GF-D8 (cell line): ENCODE measurements at regions not wholly inside any gene's neighbourhood (a gene's known extent, or its start where the extent isn't known, plus 50 kb on each side); places are given as distances from the start of the nearest gene placed in this dataset.

Experiments
- DNase-seq: peaks from one replicate; lab custom pipeline; 2025; lab: John Stamatoyannopoulos, UW

DNA sequence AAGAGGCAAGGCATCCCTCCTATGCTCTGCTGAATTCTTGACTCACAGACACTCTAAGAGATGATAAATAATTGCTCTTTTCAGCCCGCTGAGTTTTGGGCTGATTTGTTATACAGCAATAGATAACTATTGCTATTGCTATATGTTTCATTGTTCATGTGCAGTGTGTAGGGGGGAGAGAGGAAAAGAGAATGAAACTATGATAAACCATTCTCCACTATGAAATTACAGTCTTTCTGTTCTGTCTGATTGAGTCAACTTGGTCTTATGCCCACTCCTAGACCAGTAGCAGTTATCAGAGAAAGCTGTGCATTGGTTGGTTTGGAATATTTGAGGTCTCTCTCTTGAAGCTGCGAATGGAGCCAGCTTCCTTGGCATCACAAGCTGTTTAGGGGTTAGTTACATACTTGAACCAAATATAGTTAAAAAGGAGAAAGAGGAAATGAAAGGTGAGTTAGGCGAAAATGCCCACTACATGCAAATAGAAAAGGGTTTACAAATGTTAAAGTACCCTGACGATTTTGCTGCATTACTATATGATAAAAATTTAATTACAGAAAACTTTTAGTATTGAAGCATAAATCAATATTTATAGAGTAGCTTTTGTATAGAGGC, 136.3 kb upstream of the ACTBL2 start:
- DNase-seq: no peak

DNA sequence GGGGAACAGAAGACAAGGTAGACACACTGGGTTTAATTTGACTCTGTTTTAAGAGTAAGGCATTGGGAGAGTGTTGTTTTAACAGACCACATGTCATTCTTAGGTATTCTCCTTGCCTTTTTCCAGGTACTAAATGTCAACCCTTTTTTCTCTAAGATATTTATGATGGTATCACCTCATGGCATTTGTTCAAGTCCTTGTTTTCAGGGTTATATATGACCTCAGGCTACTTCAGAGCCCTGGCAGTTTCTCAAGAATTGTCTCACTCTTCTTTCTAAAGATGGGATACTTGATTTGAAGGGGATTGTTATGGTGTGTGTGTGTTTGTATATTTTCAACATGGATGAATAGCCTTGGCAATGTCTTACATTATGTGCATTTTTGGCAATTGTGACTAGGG, 131.1 kb upstream of the ACTBL2 start:
- no peak for DNase-seq

DNA sequence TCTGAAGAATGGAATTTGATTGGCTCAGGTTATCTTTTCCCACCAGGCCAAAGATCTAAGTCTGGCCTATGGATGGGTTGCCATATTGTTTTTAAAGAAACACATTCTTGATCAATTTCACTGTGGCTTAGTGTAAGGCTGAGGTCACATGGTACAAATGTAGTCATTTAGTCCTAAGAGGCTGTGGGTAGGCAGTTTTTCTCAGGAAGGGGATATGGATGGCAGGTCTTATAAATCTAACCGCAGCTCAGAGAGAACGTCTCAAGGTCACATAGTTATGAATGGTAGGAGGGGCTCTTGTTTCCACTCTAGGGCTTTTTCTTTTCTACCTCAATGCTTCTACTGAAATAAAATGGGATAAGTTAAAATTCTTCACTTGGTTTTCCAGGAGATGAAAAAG, 128.6 kb upstream of the ACTBL2 start:
- no peak for DNase-seq

DNA sequence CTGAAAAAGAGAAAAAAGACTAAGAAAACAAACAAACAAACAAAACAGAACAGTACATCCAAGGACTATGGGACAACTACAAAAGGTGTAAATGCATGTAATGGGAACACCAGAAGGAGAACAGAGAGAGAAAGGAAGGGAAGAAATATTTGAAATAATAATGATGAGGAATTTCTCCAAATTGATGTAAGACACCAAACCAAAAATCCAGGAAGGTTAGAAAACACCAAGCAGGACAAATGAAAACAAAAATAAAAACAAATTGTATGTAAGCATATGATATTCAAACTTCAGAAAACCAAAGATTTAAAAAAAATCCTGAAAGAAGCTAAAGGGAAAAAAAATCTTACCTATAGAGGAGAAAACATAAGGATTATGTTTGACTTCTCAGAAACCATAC, 125.9 kb upstream of the ACTBL2 start:
- DNase-seq: no peak

DNA sequence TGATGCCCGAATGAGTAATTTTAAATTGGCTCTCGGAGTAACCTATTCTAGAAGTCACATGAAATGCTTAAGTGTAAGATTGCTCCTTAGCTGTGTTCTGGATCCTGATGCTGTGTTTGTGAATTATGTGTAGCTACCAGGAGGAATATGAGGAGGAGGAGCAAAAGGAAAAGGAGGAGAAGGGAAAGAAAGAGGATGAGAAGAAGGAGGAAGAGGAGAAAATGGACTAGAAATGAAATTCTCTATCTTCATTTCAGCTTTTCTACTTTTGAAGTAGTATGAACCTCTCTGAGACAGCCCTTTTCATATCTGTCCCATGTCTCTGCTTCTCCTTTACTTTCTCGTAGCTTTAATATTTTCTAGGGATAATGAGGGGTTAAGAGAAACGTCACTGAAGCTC, 119.4 kb upstream of the ACTBL2 start:
- DNase-seq: no peak

DNA sequence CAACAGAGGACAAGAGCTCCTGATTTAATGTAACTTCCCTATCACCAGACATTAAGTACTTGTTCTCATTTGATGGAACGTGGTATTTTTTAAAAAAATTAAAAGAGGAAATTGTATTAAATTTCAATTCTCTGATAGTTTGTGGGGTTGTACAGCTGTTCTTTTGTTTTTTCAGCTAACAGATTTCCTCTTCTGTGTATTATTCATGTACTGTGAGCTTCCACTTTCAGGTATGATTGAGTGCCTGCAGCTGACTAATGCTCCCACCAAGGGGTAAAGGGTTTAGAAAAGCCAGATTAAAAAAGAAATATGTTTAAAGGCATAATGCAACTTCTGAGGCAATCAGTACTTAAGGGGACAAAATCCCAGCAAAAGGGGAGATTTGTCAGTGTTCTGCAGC, 117.7 kb upstream of the ACTBL2 start:
- no peak for DNase-seq

DNA sequence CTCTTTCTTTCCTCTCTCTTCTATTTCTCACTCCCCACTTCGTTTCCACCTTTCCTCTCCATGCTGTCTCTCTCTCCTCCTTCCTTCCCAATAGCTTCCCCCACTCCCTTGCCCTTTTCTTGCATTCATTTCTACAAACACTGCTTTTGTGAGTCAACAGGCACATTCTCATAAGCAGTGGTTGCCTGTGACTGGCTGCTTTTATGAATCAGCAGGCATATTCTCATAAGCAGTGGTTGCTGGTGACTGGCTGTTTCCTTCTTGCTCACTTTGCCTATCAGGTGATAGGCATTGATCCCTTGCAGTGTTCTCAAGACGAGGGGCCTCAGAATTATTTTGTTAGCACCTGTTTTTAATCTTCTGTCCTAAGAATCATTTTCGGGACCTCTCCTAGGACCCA, 116.1 kb upstream of the ACTBL2 start:
- DNase-seq: no peak

DNA sequence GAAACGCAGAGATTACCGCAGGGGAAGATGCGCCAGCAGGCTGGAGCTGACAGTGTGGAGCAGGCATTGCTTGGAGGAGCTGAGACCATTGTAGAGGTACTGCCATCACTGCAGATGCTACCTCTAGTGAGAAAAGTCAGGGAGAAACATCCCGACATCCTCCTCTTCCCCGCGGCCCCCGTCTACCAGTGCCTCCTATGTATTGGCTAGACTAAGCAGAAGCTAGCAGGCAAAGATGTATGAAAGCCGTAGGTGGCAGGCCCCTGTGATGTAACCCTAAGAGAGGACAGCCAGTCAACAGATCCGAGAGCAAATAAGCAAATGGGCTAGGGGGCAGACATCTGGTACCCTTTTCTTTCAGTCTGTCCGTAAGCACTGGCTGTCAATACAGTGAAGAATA, 115.5 kb upstream of the ACTBL2 start:
- DNase-seq: no peak

DNA sequence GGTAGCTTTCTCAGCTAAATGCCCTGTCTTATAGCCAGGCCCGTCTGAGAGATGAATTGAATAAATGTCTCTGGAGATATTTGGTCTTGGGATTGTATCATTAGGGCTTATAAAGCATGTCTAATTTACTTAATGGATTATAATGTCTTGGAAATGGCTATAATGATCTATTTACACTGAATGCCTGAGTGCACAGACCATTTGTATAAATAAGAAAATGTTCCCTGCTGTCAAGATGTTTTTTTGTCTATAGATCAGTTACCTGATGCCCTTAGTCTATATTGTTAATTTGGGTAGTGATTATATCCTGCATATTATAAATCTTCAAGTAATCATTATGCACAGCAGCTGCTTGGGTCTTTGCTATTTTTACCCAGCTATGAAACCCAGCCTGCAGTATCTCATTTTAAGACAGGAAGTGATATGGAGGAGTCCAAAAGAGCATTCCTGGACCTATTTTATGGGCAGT, 112.9 kb upstream of the ACTBL2 start:
- DNase-seq: no peak

DNA sequence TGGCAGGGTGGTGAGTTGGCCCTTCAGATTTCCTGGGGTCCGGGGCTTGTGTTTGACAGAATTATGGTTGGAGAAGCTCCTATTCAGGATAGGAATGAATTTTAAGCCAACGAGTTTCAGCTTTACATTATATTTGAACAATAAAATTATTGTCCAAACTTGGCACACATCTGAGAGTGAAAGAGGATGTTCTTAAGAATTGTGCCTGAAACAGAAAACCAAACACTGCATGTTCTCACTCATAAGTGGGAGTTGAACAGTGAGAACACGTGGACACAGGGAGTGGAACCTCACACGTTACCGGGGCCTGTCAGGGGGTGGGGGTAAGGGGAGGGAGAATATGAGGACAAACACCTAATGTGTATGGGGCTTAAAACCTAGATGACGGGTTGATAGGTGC, 111.8 kb upstream of the ACTBL2 start:
- no peak for DNase-seq

DNA sequence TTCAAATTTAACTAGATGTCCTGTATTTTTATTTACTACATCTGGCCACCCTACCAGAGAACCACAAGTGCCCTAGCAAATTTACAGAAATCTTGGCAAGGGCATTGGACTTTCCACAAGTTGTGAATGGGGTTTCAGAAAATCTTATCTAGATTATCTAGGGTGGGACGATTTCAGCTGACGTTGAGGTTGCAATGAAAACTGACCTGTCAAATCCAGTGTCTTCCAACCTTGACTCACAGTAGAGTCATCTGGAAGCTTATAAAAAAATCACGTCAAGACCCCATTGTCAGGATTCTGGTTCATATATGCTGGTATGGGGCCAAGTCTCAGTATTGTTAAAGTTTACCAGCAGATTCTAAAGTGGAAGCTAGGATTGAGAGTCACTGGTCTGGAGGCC, 109.6 kb upstream of the ACTBL2 start:
- no peak for DNase-seq

DNA sequence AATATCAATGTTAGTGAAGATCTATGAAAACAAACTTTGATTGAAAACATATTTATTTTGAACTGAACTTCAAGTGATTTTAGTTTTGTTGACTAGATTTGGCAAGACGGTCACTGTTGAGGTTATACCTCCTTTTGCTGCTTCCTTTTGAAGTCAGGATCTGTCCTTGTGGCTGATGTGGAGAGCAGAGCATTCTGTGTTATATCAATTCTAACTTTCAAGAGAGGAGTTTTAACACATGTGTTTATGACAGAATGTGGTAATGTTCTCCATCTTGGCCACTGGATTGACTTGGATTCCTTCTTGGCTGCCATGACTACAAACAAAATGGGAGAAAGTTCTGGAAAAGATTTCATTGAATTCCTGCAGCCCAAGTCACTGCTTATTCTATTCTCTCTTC, 104.0 kb upstream of the ACTBL2 start:
- no peak for DNase-seq

DNA sequence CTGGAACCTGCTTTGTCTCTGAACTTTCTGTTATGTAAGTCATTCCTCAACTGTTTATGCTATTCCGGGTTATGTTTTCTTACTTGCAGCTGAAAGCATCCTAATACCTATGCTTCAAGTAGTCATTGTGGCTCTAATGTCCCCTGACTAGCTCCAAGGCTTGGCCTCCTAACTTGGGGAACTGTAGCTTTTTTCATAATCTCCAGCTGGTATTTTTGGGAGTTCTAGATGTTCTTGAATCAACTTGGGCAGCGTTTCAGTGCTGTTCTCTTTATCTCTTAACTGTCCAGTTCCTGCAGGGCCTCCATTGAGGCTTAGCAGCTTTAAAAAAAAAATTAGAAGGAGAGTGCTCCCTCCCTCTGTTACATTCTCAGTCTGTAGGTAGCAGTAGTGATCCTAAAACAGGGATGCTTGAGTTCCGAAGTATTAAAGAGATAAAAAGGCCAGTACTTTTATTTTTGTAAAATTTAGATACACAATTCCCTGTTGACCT, 100.0 kb upstream of the ACTBL2 start:
- no peak for DNase-seq

DNA sequence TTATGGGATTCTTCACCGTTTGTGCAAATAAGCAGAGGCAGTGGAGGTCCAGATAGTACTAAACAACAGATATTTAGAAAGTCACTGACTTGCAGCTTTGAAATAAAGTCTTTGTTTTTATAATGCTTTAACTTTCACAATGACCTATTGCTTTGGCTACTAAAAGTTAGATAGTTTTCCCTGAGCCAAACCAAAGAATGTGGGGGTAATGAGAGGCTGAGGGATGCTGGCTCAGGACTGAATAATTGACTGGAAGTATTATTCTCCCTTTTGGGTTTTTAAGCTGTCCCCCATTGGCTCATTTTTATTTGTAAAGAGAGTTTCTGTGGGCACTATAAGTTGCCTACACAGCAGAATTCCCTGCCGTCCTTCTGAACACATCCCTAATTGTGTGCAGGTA, 99.2 kb upstream of the ACTBL2 start:
- DNase-seq: no peak

DNA sequence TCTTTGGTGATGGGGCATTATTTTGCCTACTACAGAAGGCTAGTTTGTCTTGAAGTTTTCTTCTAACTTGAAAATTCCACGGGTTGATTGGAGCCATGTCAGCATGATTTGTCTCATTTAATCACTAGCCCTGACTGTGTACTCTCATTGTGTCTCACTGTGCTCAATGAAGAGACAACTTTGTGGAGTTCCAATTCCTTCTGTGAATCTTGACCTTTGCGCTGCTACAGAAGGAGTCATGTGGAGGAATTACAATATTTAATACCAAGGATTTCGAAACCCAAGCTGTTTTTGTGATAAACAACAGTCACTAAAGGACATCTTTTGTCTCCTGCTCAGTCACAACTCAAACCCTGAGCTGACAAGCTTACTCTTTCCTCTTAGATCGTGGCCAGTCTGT, 98.6 kb upstream of the ACTBL2 start:
- DNase-seq: no peak

DNA sequence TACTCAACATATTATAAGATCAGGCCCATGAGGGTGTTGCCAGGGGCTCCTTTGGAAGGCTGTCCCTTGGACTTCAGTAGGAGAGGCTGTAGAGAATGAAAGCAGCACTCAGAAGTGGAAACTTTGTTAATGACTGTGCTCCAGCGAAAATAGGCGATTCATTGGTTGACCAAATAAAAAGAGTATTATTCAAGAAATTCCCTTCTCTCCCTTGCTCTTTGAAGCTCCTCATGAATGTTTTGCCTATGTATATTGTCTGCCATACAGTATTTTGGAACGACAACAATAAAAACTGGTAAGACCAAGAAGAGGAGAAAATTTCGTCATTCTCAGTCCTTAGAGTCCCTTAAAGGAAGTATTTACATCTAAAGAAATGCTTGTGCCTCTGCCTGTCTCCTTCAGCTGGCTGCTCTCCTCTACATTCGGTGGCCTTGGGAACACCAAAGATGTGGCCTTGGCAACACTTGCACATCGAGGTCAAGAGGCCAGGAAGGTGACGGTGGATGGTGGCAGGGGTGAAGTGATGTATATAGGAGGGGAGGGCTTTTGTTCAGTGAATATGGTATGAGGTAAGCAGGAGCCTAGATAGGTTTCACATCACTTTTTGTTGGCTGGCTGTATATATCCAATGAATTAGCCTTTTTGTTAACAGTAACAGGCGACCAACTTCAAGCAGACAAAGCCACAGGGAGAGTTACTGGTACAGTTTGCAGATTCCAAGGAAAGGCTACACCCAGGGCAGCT, 95.0 kb upstream of the ACTBL2 start:
- DNase-seq: no peak

DNA sequence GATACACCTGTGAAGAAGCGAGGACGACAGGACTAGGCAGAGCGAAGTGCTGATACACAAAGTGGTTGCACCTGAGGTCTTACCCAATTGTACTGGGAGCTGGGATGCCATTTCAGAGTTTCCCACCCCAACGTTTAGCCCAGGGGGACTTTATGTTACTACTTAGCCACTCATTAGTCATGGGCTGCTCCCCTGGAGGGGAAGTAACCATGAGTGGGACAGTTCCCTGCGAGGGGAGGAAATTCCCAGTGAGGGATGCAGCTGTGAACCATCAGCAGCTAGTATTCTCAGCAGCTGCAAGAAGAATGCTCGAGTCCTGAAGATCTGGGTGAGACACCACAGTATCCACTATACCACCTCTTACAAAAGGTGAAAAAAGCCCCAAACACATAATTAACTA, 93.7 kb upstream of the ACTBL2 start:
- DNase-seq: no peak

DNA sequence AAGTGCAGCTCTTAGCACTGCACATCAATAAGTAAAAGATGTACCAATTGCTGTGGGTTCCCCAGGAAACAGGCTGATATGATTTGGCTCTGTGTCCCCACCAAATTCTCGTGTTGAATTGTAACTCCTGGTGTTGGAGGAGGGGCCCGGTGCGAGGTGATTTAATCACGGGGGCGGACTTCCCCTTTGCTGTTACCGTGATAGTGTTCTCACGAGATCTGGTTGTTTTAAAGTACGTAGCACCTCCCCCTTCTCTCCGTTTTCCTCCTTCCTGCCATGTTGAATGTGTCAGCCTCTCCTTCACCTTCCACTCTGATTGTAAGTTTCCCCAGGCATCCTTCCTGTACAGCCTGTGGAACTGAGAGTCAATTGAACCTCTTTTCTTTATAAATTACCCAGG, 93.2 kb upstream of the ACTBL2 start:
- DNase-seq: no peak

DNA sequence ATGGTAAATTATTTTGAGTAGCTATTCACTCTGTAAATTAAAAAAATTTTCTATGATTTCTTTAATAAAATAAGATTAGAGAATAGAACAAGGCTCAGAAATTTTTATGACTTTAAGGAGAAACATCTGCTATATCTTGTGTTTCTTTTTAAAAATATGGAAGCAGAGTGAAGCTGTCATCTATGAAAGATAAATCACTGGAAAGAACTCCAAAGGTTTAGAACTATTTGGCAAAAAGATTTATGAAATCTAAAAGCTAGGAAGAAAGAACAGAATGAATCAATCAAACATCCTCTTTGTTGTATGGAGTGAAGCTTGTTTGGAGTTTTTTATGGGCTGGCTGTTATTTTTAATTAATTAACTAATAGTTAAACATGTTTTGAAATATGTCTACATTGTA, 89.8 kb upstream of the ACTBL2 start:
- no peak for DNase-seq

DNA sequence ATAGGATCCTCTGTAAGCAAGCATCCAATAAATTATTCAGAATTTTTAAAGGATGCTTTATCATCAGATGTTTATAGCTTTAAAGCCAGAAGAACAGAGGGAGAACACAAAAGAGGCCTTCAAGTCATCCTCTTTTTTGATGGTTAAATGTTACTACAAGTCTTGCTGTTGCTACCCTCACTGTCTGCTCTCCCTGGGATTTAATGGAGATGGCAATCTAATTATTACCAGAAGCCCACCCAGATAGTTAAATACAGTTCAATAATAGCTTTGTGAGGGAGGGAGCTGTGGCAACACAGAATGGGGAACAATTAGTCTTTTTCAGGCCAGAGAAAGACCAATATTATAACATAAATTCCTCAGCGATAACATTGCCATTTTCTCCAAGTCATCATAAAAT, 87.0 kb upstream of the ACTBL2 start:
- no peak for DNase-seq

DNA sequence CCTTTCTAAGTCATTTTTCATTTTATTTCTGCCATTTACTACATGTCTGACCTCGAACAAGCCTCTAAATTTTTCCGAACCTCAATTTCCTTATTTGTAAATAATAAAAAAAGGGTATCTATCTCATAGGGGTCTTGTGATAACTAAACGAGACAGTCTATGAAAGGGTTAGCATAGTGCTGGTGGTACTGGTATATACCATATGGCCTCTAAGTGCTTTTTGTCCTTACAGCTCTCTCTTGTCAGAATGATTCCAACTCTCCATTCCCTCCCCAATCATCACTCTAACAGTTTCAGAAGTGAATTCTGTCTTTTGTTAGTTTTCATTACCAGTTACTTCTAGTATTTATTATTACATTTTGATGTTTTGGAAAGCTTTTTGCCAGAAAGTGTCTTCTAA, 85.5 kb upstream of the ACTBL2 start:
- no peak for DNase-seq

DNA sequence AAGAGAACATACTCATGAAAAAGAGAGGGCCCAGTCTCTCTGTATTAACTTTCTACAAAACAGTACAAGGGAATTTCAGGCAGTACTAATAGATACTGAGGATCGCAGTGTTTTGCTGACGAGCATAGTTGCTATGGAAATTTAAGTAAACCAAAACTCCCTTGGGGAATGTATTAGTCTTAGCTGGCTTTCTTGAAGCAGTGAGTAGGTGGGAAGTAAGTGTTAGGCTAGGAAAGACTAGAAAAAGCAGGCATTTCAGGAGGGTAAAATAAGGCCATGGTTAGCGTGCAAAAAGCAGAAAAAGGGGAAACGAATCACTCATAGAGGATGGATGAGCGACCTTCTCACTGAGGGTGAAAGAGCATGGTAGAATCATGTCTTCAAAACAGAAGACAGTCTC, 84.3 kb upstream of the ACTBL2 start:
- DNase-seq: no peak

DNA sequence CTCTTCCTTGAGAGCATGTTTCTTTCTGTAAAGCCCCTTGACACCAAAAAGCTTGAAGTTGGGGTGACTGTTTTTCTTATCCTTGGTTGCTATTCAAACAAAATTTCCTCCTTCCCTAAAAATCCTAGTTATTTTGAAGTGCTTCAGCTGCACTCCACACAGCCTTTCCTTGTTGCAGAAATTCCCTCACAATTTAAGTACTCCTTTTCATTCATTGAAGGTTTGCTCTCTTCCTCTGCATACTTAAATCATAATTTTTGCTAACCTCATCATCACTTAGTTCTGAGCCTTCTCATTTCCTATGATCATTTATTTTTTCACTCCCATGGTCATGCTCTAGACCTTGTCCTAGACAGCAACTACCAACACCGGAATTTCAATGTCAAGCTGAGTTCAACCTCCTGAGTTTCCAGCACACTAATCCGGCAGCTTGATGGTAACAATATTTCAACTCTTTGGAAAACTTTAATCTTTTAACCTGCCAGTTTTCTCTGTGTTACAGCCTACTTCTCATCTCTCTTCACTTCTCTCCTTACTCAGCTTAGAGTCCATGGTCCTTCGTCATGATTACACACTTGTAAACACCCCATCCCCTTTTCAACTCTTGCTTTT, 78.7 kb upstream of the ACTBL2 start:
- DNase-seq: no peak
